ENCODE measurements at regions not wholly inside any gene's neighbourhood (a gene's known extent, or its start where the extent isn't known, plus 50 kb on each side); places are given as distances from the start of the nearest gene placed in this dataset.

- DNase-seq (ENCODE audit: low spot score, unreplicated experiment): no peak
- Mint-ChIP-seq H3K27me3 (no peaks in the 10 kb centered on the region), H3K4me1 (ENCODE audit: low read depth) (no peaks in the 10 kb centered on the region), H3K4me3 (ENCODE audit: low read depth) (no peak overlapping the region), H3K9me3 (ENCODE audit: low read depth) (no peaks in the 10 kb centered on the region), H3K36me3 (ENCODE audit: insufficient read depth) (no peaks in the 10 kb centered on the region), H3K27ac (no peak overlapping the region)
- TF ChIP-seq, protein P1, sequence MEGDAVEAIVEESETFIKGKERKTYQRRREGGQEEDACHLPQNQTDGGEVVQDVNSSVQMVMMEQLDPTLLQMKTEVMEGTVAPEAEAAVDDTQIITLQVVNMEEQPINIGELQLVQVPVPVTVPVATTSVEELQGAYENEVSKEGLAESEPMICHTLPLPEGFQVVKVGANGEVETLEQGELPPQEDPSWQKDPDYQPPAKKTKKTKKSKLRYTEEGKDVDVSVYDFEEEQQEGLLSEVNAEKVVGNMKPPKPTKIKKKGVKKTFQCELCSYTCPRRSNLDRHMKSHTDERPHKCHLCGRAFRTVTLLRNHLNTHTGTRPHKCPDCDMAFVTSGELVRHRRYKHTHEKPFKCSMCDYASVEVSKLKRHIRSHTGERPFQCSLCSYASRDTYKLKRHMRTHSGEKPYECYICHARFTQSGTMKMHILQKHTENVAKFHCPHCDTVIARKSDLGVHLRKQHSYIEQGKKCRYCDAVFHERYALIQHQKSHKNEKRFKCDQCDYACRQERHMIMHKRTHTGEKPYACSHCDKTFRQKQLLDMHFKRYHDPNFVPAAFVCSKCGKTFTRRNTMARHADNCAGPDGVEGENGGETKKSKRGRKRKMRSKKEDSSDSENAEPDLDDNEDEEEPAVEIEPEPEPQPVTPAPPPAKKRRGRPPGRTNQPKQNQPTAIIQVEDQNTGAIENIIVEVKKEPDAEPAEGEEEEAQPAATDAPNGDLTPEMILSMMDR (IDR thresholded peaks at IDR 0.05; ENCODE audit: unreplicated experiment): no peak
Observed at GRCh38 chr10:8766899-8767298, 712.4 kb downstream of the GATA3 start.

DNA sequence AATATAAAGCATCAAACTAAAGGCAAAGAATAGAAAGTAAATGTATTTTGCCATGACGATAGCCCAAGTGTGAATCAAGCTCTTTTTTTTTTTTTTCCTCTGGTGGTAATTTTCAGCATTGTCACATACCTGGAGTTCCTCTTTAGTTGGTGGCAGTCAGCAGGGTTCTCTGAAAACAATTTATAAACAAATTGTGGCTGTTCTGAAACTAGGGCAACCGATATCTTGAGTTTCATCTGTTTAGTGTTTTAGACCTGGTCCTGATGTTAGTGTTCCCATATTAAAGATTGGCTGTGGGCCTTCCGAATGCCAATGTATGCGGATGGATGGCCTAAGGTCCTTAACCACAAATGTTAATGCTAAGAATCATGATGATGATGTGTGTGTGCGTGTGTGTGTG is 713.1 kb downstream of the GATA3 start:
- no peaks in the 10 kb centered on the region for H3K36me3 Mint-ChIP-seq (ENCODE audit: insufficient read depth)
- no peak overlapping the region for H3K27ac Mint-ChIP-seq
- H3K27me3 Mint-ChIP-seq: no peaks in the 10 kb centered on the region
- DNase-seq (ENCODE audit: low spot score, unreplicated experiment): no peak
- TF ChIP-seq, protein P1 (IDR thresholded peaks at IDR 0.05; ENCODE audit: unreplicated experiment): no peak
- H3K9me3 Mint-ChIP-seq (ENCODE audit: low read depth): no peaks in the 10 kb centered on the region
- H3K4me1 Mint-ChIP-seq (ENCODE audit: low read depth): no peaks in the 10 kb centered on the region
- no peak overlapping the region for H3K4me3 Mint-ChIP-seq (ENCODE audit: low read depth)

DNA sequence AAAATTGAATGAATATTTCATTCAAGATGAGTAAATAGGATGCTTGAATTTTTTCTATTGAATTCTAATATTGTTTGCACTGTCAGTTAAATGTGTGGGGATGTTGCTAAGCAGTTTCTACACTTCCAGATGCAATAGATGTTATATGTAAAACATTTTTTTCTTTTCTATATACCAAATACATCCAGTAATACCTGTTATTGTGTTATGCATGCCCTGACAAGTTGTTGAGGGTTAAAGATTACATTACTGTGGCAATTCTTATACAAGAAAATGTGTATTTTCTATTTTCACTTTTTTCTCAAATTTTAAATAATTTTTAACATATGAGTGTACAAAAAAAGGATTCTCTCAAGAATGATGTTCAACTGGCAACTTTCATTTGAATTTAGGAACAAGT is 713.9 kb downstream of the GATA3 start:
- TF ChIP-seq, protein P1 (IDR thresholded peaks at IDR 0.05; ENCODE audit: unreplicated experiment): no peak
- Mint-ChIP-seq H3K4me3 (ENCODE audit: low read depth) (no peak overlapping the region), H3K4me1 (ENCODE audit: low read depth) (no peaks in the 10 kb centered on the region), H3K27ac (no peak overlapping the region), H3K27me3 (no peaks in the 10 kb centered on the region), H3K9me3 (ENCODE audit: low read depth) (no peaks in the 10 kb centered on the region), H3K36me3 (ENCODE audit: insufficient read depth) (no peaks in the 10 kb centered on the region)
- DNase-seq (ENCODE audit: low spot score, unreplicated experiment): no peak

GRCh38 chr10:8768852-8769251 is 714.4 kb downstream of the GATA3 start:
- Mint-ChIP-seq H3K27ac (no peak overlapping the region), H3K36me3 (ENCODE audit: insufficient read depth) (no peaks in the 10 kb centered on the region), H3K4me3 (ENCODE audit: low read depth) (no peak overlapping the region), H3K27me3 (no peaks in the 10 kb centered on the region), H3K9me3 (ENCODE audit: low read depth) (no peaks in the 10 kb centered on the region), H3K4me1 (ENCODE audit: low read depth) (no peaks in the 10 kb centered on the region)
- TF ChIP-seq, protein P1 (IDR thresholded peaks at IDR 0.05; ENCODE audit: unreplicated experiment): no peak
- no peak for DNase-seq (ENCODE audit: low spot score, unreplicated experiment)

DNA sequence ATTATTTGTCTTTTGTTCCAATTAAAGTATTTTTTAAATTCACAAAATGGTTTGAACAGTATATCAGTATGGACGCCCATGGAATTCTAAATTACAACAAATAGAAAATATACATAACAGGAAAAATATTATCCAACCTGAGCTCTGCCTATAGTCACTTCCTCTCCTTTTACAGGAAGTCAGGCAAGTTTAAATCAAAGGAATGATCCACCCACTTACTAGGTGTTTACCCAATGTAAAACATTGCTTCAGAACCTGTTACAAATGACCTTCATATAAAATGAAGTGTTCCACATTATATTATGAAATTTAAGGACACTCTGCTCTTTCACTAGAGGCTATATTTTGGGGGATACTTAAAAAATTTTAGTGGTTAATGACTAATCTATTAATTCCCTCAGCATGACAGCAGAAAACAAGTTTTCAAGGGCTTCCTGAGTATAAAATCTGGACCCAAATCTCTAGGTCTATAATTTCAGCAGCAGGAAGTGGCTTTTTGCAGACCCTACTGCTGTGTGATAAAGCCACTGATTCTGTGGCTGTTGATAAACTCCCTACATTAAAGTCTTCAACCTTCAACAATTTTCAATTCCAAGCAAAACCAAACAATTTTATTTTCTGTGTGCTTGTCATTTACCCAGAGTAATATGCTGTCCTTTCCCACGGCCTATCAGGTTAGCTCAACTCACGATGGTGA is 722.6 kb downstream of the GATA3 start:
- TF ChIP-seq, protein P1 (IDR thresholded peaks at IDR 0.05; ENCODE audit: unreplicated experiment): no peak
- Mint-ChIP-seq H3K27me3 (no peaks in the 10 kb centered on the region), H3K4me3 (ENCODE audit: low read depth) (no peak overlapping the region), H3K36me3 (ENCODE audit: insufficient read depth) (no peaks in the 10 kb centered on the region), H3K9me3 (ENCODE audit: low read depth) (no peaks in the 10 kb centered on the region), H3K27ac (no peak overlapping the region), H3K4me1 (ENCODE audit: low read depth) (no peaks in the 10 kb centered on the region)
- DNase-seq (ENCODE audit: low spot score, unreplicated experiment): no peak

Measured in progenitor cell of endocrine pancreas (in vitro differentiated cells).